ENCODE measurements at regions not wholly inside any gene's neighbourhood (a gene's known extent, or its start where the extent isn't known, plus 50 kb on each side); places are given as distances from the start of the nearest gene placed in this dataset.

DNA sequence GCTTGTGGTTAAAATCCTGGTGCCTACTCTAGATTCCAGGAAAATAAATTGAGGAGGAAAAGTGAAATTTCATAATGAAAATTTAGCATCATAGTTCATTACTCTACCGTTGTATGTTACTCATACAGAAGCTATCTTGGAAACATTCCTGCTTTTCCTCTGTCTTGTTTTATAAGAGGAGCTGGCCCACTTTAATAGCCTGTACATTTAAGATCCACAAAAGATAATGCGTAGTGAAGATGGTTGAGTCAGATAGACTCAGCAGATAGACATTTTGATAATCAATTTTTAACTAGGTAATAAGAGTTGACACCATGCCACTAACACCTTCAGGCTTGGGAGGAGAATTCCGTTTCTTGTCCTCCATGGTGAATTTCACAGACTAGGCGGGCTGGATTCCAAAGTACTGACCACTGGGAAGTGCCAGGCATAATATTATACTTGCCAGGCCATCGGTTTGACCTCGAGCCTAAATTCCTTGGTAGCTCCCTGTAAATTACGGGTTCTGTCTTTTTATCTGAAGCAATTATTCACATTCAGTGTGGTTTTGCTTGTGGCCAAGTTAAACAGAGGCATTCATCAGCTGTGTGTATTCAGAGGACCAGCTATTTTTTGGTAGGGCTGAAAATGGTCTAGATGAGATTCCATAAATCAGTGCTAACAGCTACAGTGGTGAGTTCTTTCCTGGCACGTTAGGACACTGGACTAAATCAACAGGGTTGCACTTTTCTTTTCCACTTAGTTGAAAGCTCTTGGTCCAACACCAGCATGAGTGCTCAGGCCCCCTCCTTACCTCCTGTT is 111.9 kb upstream of the KAZN start:
- TF ChIP-seq YY1 (IDR thresholded peaks at IDR 0.05; ENCODE audit: low read depth) (no peak), EP300 (IDR thresholded peaks at IDR 0.05; ENCODE audit: borderline replicate concordance) (no peak), RAD21 (IDR thresholded peaks at IDR 0.05; ENCODE audit: low read depth) (no peak), CEBPB (IDR thresholded peaks at IDR 0.05) (no peak), TCF12 (IDR thresholded peaks at IDR 0.05; ENCODE audit: low read depth) (no peak), TAF1 (IDR thresholded peaks at IDR 0.05; ENCODE audit: low read depth) (no peak), EGR1 (IDR thresholded peaks at IDR 0.05) (no peak), TEAD4 (IDR thresholded peaks at IDR 0.05) (no peak), USF1 (IDR thresholded peaks at IDR 0.05) (no peak), CREB1 (IDR thresholded peaks at IDR 0.05; ENCODE audit: low read depth) (no peak)
- TF ChIP-seq, protein P1, sequence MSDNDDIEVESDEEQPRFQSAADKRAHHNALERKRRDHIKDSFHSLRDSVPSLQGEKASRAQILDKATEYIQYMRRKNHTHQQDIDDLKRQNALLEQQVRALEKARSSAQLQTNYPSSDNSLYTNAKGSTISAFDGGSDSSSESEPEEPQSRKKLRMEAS (IDR thresholded peaks at IDR 0.05) = no peak
- TF ChIP-seq, protein P2, sequence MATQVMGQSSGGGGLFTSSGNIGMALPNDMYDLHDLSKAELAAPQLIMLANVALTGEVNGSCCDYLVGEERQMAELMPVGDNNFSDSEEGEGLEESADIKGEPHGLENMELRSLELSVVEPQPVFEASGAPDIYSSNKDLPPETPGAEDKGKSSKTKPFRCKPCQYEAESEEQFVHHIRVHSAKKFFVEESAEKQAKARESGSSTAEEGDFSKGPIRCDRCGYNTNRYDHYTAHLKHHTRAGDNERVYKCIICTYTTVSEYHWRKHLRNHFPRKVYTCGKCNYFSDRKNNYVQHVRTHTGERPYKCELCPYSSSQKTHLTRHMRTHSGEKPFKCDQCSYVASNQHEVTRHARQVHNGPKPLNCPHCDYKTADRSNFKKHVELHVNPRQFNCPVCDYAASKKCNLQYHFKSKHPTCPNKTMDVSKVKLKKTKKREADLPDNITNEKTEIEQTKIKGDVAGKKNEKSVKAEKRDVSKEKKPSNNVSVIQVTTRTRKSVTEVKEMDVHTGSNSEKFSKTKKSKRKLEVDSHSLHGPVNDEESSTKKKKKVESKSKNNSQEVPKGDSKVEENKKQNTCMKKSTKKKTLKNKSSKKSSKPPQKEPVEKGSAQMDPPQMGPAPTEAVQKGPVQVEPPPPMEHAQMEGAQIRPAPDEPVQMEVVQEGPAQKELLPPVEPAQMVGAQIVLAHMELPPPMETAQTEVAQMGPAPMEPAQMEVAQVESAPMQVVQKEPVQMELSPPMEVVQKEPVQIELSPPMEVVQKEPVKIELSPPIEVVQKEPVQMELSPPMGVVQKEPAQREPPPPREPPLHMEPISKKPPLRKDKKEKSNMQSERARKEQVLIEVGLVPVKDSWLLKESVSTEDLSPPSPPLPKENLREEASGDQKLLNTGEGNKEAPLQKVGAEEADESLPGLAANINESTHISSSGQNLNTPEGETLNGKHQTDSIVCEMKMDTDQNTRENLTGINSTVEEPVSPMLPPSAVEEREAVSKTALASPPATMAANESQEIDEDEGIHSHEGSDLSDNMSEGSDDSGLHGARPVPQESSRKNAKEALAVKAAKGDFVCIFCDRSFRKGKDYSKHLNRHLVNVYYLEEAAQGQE (IDR thresholded peaks at IDR 0.05; ENCODE audit: low read depth) = no peak
